Activated CD8-positive, alpha-beta memory T cell treated with anti-CD3 and anti-CD28 coated beads for 24 hours (primary cell): ENCODE measurements at regions not wholly inside any gene's neighbourhood (a gene's known extent, or its start where the extent isn't known, plus 50 kb on each side); places are given as distances from the start of the nearest gene placed in this dataset.

Source experiments
- DNase-seq: peaks from one replicate; pipeline ENCODE4 v3.0.0-alpha.2; 2020

DNA sequence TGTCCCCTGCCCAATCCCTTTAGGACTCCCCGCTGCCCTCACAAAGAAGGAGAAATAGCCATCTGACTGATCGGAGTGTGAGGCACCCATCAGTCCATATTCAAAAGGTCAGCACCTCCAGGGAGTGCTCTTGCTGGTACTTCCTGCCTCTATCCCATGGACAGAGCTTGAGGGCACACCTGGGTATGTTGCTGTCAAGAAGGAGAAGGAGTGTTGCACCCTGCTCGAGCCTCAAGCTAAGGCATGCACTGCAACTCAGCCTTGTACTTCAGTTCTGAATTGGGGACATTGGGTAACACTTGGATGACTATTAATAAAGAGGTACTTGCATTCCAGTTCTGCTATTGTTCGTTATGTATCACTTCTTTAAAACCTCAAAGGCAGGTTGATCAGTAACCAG lies 190.3 kb upstream of the ZC3H12A start:
- no peak for DNase-seq

DNA sequence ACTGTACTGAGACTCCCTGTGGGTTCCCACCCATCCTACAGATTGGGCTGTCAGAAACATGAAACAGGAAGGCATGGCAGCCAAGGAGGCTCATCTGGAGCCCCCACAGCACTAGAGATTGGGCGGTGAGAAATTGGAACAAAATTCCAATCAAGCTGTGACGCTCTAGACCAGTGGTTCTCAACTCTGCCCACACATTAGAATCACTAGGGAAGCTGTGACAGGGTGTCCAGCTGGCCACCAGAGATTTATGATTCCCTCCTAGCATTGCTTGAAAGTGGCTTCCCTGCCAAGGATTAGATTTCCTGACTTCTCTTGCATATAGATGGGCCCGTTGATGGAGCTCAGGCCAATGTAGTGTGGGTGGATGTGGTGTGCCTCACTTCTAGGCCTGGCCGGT lies 187.5 kb upstream of the ZC3H12A start:
- no peak for DNase-seq

DNA sequence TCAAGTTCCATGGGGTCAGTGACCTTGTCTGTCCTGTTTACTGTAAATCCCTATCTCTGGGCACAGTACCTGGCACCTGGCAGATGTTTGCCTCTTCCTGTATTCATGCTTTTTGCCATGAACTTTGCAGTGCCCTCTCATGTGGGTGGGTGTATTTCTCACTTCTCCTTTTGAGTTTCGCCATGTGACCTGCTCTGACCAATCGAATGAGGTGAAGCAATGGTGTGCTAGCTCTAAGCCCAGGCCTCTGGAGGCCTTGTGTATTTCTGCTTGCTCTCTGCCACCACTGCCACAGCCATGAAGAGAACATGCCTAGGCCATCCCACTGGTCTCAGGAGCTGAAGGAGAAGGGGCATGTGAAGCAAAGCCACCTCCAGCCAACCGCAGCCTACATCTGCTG lies 185.5 kb upstream of the ZC3H12A start:
- DNase-seq, result no peak

DNA sequence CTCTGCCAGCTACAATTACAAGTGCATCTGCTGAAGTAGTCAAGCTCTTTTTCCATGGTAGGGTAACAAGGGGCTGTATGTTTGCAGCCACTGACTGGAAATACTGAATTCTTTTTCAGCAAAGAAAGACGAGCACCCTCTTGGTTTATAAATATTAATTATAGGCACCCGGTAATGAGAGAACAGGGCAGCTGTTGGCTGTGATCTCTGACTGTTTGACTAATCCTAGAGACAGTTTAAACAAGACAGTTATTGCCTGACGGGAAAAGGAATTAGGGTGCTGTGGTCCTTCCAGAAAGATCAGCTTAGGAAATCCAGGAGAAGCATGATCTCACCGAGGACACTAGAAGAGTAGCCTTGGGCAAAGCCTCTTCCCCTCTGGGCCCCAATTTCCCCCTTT lies 183.7 kb upstream of the ZC3H12A start:
- no peak for DNase-seq

DNA sequence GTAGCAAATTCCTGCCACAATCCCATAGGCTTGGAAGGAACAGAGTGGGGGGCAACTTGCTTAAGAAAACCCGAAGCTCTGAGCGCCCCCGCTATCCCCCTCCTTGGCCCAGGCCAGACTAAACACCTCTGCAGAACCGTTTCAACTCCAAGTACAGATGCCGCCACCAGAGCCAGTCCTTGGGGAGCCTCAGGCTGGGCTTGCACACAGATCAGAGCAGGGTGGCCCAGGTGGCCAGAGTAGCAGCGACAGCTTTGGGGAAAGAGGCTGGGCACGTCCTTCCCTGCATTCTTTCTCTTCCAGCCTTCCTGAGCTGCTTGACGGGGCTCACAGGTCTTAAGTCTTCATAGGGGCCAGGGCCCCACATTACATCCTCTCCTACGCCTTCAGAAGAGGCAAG lies 181.6 kb upstream of the ZC3H12A start:
- no peak for DNase-seq

DNA sequence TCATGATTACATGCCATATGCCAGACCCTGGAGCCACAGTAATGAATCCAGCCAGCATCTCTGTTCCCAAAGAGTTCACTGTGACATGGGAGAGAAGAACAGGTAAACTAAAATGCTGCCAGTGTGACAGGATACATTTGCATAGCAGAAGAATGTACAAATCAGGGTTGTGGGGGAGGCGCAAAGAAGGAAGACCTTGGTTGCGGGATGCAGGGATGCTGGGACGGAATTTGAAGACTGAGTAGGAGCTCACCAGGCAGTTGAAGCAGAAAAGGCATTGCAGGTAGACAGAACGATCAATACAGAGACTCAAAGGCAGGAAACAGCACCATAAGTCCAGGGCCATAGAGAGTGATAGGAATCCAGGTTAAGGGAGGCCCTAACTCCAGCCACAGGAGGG lies 180.3 kb upstream of the ZC3H12A start:
- DNase-seq, result no peak

DNA sequence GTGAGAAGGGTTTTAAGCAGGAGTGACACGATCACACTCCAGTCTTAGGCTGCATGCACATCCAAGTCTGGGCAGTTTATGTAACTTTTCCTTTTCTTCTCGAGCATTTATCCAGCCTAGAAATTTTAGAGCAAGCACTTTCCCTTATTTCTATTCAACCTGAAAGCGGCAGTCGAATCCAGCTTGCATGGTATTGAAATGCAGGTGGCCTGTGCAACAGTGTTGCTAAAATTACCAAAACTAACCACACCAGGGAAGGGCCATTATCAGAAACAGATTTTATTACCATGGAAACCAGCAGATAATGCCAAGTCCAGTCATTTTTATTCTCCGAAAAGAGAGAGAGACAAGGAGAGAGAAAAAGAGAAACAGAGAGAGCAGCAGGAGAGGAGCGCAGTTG lies 179.9 kb upstream of the ZC3H12A start:
- DNase-seq, result no peak

DNA sequence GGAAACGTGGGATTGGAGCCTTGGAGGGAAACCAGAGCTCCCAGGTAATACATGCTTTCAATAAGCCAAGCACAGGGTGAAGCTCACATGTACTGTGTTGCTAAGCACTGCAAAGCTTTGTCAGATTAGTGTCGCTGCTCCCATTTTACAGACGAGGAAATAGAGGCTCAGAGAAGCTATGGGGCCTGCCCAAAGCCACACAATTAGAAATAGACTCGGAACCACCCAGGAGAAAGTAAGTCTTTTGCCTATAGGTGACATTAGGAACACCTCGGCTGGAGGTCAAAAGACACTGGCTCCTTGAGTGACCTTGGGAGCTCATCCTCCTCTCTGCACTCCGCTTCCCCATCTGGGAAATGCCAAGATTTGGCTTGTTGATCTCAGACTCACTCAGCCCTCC lies 175.6 kb upstream of the ZC3H12A start:
- DNase-seq, result no peak

DNA sequence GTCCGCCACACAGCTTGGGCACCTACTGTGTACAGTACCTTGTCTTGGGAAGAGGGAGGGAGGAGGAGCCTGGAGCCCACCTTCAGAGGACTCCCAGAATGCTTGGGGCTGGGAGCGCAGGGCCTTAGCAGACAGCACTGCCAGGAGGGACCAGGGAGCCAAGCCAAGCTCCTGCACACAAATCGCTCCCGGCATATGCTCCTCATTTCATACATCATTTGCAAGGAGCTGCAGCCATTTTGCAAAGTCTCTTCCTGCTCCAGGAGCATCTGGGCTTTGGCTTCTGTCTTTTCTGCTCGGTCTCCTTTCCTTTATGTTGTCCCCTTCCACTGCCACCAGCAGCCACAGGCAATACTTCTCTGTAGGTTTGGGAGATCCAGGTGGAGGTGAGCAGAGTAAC lies 175.2 kb upstream of the ZC3H12A start:
- no peak for DNase-seq

DNA sequence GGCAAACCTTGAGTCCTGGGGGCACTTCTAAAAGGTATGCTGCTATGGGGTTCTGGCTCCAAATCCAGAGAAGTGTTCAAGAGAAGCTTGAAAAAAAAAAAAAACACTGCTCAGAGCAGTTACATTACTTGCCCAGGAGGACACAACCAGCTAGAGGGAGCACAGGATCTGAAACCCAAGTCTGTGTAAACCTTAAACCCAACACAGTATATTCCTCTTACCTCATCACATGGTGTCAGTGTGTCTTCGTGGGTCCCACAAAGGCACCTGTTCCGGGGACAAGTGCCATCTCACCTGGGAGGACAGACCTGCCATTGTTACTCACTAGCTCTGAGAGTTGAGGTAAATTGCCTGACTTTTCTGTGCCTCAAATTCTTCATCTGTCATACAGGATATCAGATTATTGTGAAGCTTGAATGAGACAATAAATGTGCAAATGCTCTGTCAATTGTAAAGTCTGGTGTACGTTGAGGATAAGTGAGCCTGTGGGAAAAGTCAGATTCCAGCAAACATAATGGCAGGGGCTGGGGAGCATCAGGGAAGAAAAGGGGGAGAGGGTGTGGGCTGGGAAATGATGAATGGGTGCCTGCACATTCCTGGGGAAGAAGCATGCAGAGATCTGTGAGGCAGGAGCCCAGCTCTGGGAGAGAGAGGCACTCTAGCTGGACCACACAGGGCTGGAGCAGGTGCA lies 170.4 kb upstream of the ZC3H12A start:
- no peak for DNase-seq

DNA sequence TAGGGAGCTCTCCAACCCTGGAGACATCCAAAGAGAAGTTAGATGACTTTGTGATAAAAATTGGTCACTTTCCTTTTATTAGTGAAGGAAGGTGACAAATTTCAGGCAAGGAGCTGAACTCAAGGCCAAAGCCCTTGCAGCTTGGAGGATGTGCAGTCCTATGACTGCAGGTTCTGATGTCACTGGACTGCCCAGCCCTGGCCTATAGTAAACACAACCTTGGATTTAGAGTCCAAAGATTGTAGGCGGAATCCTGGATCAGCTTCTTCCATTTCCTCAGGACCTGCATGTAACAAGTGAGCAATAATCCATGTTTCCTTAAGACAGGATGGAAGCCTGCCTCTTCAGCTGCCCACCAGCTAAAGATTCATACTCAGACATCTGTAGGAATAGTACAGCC lies 169.3 kb upstream of the ZC3H12A start:
- no peak for DNase-seq

DNA sequence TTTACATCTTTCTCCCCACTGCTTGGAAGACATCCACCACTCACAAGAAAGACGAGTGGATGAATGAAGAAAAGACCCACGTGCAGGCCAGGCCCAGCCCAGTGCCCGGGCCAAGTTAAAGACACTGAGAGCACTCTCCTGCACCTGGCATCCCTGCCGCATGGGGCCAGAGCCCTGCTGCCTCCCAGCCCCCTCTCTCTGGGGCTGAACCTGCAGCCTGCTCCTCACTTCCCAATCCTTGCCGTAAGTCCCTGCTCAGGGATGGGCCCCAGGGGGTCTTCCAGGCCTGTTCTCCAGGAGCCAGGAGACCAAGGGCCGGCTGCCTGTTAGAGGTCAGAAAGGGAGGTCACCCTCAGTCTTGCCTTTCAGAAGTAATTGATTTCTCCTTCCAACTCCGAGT lies 168.5 kb upstream of the ZC3H12A start:
- DNase-seq, result no peak

DNA sequence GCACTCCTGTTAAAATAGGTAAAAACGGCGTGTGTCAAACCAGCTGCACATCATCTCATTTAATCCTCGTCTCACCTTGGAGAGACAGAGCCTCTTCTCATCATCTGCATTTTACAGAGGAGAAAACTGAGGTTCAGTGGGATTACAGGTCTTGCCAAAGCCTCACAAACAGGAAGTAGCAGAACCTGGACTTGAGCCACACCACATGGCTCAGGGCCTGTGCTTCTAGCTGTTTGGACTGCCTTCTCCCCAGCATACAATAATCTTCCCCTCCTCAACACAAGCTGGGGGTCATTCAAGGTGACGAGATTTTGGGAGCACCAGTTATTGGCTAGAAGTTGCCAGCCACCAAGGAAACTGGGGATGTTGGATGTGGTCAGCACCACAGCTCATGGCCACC lies 167.9 kb upstream of the ZC3H12A start:
- no peak for DNase-seq

DNA sequence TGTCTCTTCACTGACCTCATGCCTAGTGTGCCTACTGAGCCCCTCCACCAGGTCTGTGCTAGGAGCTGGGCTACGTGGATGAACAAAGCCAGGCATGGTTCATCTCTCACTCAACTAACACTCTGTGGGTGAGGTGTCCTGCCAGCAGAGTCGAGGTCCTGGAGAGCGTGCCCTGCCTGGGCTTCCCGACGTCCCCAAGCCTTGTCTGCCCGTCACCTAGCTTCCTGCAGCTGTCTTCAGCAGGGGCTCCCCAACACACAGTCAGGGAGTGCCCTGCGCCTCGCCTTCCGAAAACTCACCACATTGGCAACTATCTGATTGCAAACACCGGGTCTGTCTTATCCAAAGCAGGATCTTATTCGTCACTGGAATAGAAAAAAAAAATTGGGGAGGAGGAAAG lies 167.5 kb upstream of the ZC3H12A start:
- DNase-seq, result no peak

DNA sequence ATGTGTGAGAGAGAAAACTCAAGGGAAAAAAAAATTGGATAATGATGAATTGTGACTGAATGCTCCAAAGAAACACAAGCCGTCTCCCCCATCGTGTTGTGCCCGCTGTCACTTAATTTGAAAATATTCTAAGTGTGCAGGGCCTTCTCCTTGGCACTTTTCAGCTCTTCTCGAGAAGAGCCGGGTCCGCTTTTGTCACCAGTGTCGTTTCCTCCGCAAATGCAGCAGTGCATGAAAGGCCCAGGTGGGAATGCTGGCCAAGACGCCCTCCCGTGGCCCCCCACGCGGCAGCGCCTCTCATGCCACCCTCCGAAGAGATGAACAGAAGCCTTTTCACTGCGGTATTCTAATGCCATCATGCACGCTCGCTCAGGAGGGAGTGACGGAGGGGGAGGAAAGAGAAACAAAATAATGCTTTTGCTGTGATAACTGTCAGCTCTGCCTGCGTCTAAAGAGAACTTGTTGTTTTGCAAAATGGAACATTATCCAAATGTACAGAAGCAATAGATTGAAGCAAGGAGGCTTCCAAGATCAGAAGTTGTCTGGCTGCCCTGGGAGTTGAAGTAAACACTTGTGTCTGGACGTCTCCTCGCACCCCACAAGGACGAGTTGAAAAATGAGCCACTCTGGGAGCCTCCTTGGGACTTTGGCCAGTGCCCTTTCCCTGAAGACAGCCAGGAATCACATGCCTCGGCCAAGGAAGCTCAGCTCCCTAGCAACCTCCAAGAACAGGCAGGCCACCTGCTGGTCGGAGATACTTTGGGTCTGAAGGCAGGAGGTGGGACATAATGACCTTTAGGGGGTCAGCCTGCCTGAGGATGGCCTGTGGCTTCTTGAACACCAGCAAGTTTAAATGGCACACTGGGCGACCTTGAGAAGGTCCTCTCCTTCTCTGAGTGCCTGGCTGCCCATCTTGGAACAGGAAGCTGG lies 166.1 kb upstream of the ZC3H12A start:
- DNase-seq, result no peak

DNA sequence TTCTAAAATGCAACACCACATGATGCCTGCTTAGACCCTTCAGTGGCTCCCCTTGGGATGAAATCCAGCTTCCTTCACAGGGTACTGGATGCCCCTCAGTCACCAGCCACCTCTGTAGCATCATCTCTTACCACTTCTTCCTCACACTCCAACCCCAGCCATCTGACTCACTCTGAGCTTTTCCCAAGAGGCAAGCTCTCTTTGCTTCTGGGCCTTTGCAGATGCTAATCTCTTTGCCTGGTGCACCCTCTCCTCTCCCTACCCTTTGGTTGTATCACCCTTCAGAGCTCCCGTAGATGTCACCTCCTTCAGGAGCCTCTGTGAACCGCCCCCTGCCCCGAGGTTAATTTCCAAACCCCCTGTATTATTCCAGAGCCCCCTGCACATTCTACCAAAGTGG lies 164.8 kb upstream of the ZC3H12A start:
- DNase-seq, result no peak

DNA sequence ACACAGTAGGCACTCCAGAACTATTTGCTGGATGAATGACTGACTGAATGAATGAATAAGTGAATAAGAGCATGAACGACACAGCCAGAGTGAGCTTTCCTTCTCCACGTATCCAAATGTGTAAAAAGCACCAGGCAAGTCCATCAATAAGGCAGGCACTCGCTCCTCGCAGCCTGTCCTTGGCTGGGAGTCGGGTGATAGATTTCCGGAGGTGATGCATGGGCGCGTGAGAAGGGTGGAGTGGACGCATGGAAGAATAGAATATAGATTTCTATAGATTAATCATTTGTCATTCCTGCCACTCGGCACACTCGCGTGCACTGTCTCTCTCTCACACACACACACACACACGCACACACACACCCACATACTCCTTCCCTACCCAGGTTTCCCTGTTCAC lies 164.3 kb upstream of the ZC3H12A start:
- no peak for DNase-seq

DNA sequence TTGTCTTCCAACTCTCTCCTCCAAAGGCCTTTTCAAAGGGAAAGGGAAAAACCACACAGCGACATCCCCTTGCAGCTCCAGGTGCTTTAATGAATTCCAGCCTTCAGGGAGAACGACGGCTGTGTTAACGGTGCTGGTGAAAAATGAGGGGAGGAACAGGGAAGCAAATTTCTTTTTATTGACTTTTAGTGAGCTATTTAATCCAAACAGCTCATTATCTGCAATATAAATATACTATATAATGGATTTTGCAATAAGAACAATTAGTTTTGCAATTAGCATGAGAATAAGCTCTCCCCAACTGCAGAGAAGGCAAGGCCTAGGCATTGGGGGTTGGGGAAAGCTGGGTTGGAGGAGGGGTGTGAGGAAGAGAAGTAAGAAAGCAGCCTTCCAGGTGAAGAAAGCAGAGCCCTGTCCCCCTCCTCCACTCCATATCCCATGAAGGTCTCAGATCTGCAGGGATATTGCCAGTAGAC lies 159.0 kb upstream of the ZC3H12A start:
- DNase-seq, result no peak

DNA sequence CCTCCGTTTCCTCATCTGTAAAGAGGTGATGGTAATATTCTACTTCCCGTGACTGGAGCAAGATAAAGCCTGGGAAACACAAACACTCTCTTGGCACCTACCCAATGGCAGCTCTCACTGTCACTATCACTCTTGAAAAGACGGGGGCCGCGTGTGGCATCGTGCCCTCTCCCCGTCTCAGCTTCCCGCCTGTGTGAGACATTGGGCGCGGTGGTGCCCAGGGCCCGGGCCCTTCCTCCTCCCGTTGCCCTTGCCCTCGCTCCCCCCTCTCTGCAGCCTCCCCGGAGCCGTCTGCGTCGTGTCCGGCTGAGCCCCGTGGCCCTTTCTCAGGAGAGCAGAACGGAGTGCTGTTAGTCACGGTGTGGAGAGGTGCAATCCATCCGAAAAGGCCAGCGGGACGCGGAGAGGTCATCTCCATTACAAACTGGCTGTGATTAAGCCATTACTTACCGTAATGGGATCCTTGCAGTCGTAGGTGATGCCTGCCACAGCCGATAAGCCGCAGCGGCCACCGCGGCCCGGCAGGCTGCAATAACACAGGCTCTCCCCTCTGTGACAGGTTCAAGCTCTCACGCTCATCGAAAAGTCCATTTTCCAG lies 156.4 kb upstream of the ZC3H12A start:
- no peak for DNase-seq

DNA sequence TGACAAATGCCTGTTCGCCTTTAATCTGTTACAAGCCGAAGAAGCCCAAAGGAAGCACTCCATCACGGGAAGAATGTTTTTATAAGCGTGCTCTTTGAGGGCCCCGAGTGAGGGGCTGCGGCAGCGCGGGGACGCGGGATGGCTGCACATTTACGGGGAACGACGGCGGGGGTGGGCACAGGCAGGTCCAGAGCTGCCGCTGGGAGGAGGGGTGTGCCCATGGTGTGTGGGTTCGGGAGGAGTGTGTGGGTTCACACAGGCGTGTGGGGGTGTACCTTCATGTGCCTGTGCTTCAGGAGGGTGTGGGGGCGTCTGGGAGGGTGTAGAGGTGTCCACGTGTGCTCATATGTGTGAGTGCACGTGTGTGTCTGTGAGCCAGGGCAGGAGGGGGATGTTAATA lies 155.9 kb upstream of the ZC3H12A start:
- no peak for DNase-seq

DNA sequence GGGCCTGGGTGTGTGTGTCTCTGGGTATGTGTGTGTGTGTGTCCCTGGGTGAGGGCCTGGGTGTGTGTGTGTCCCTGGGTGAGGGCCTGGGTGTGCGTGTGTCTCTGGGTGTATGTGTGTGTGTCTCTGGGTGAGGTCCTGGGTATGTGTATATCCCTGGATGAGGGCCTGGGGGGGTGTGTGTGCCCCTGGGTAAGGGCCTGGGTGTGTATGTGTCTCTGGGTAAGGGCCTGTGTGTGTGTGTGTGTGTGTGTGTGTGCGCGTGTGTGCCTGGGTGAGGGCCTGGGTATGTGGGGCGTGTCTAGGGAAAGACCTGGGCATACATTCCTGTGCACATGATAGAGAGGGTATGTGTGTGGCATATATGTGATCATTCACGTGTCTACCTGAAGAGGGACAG lies 155.1 kb upstream of the ZC3H12A start:
- DNase-seq, result no peak

DNA sequence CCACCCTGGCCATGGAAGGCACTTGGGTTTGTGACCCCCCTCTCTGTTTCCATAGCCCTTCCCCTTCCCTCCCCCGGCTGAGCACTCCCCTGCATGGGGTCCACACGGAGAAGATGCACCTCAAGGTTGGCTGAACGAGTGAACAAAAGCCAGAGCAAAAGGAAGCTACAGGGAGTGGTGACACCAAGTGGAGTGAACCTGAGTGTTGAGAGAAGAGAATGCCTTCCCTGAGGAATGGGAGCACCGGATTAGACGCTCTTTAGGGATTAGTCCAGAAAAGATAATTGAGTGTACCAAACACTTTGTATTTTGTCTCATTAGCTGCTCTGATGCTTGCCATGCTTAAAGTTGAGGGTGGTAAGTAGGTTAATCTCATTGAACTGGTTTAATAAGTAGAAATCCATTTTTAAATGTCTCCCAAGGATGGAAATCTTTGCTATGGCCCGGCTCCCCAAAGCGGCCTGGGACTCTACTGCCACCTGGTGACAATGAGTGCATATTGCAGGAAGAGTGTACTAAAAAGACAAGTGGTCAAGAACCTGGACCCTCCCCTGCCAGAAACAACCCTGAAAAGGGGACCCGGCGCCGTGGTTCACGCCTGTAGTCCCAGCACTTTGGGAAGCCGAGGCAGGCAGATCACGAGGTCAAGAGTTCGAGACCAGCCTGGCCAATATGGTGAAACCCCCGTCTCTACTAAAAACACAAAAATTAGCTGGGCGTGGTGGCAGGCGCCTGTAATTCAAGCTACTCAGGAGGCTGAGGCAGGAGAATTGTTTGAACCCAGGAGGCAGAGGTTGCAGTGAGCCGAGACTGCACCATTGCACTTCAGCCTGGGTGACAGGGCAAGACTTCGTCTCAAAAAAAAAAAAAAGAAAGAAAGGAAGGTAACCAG lies 150.6 kb upstream of the ZC3H12A start:
- DNase-seq, result peak; percentile 60

DNA sequence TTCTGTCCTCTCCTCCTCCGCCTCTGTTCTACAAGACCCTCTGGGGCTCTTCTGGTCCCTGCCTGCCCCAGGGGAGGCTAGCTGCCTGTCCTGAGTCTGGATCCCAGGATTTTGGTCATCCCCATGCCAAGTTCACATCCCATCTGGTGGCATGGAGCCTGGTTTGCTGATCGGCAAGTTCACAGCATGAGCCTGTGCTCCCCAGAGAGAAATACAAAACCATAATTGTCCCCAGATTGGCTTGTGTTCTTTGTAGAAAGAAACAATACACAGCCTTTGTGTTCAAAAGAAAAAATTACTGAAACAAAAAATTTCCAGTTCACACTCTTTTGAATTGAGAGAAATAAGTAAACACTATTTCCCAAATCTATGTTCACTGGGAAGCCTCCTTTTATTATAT lies 149.4 kb upstream of the ZC3H12A start:
- DNase-seq, result no peak
